Mesenchymal stem cell (in vitro differentiated cells and primary cell): ENCODE measurements at regions not wholly inside any gene's neighbourhood (a gene's known extent, or its start where the extent isn't known, plus 50 kb on each side); places are given as distances from the start of the nearest gene placed in this dataset.

Experiments
- DNase-seq: peaks from one replicate; pipeline ENCODE4 v3.0.0-alpha.2; 2013
- H2AFZ ChIP-seq: one replicate; pipeline ENCODE4 v1.6.1; 2013; ENCODE audit warnings: low read depth, mild to moderate bottlenecking, control low read depth, inconsistent platforms, low read length, moderate library complexity
- H2AK5ac ChIP-seq: 2 replicates; pipeline ENCODE4 v1.6.1; 2013; ENCODE audit warnings: low read length, moderate library complexity, mild to moderate bottlenecking, inconsistent platforms; ENCODE audit not compliant: severe bottlenecking
- H2BK120ac ChIP-seq: one replicate; pipeline ENCODE4 v1.6.1; 2013; ENCODE audit warnings: low read depth, mild to moderate bottlenecking, inconsistent platforms, low read length, moderate library complexity
- H2BK12ac ChIP-seq, 2 experiments: one replicate each; pipeline ENCODE4 v1.6.1; 2013; ENCODE audit warnings: inconsistent platforms in 2 of 2, low read length in 2 of 2, mild to moderate bottlenecking in 2 of 2, moderate library complexity in 2 of 2, control low read depth in 1 of 2
- H2BK15ac ChIP-seq: one replicate; pipeline ENCODE4 v1.6.1; 2013; ENCODE audit warnings: mild to moderate bottlenecking, low read depth, inconsistent platforms; ENCODE audit not compliant: poor library complexity, severe bottlenecking
- H2BK5ac ChIP-seq: 2 replicates; pipeline ENCODE4 v1.6.1; 2013; ENCODE audit warnings: low read depth, mild to moderate bottlenecking, low read length, control low read depth, inconsistent platforms; ENCODE audit not compliant: poor library complexity, severe bottlenecking
- H3K14ac ChIP-seq, 2 experiments: one replicate each; pipeline ENCODE4 v1.6.1; 2013; ENCODE audit warnings: inconsistent platforms in 2 of 2, low read length in 2 of 2, control low read depth in 1 of 2, mild to moderate bottlenecking in 1 of 2, moderate library complexity in 1 of 2
- H3K18ac ChIP-seq, 2 experiments: one replicate each; pipeline ENCODE4 v1.6.1; 2013; ENCODE audit warnings: inconsistent platforms in 2 of 2, low read length in 2 of 2, control low read depth in 1 of 2, low read depth in 1 of 2, mild to moderate bottlenecking in 1 of 2
- H3K23ac ChIP-seq, 2 experiments: one replicate each; pipeline ENCODE4 v1.6.1; 2013; ENCODE audit warnings: inconsistent platforms in 2 of 2, low read length in 2 of 2, mild to moderate bottlenecking in 2 of 2, moderate library complexity in 2 of 2, control low read depth in 1 of 2
- H3K27ac ChIP-seq: 2 replicates; pipeline ENCODE4 v1.5.1; 2013; ENCODE audit warnings: mild to moderate bottlenecking, moderate library complexity, low read length, control low read depth, inconsistent platforms; ENCODE audit not compliant: poor library complexity, severe bottlenecking
- H3K27me3 ChIP-seq, 2 experiments: 2 replicates each; pipeline versions ENCODE4 v1.6.1 to v1.7.0; 2013; ENCODE audit warnings: low read length in 2 of 2, mild to moderate bottlenecking in 2 of 2, moderate library complexity in 2 of 2, control low read depth in 1 of 2, inconsistent platforms in 1 of 2; ENCODE audit not compliant: control insufficient read depth in 1 of 2, insufficient read depth in 1 of 2
- H3K36me3 ChIP-seq, 2 experiments: 2 replicates each; pipeline versions ENCODE4 v1.6.1 to v1.7.0; 2013; ENCODE audit warnings: low read length in 2 of 2, control low read depth in 1 of 2, inconsistent platforms in 1 of 2, low read depth in 1 of 2, mild to moderate bottlenecking in 1 of 2; ENCODE audit not compliant: insufficient read depth in 2 of 2, control insufficient read depth in 1 of 2
- H3K4ac ChIP-seq, 2 experiments: one replicate each; pipeline ENCODE4 v1.6.1; 2013; ENCODE audit warnings: inconsistent platforms in 2 of 2, low read length in 2 of 2, mild to moderate bottlenecking in 2 of 2, moderate library complexity in 2 of 2, control low read depth in 1 of 2, low read depth in 1 of 2
- H3K4me1 ChIP-seq: 2 replicates; pipeline ENCODE4 v1.6.1; 2013; ENCODE audit warnings: low read depth, low read length, control low read depth; ENCODE audit not compliant: control insufficient read depth, insufficient read depth
- H3K4me2 ChIP-seq: 2 replicates; pipeline ENCODE4 v1.6.1; 2013; ENCODE audit warnings: low read length, mild to moderate bottlenecking, inconsistent platforms; ENCODE audit not compliant: poor library complexity, severe bottlenecking
- H3K4me3 ChIP-seq, 2 experiments: 2 replicates each; pipeline versions ENCODE4 v1.5.1 to v1.7.0; 2013; ENCODE audit warnings: low read length in 2 of 2, mild to moderate bottlenecking in 2 of 2, control low read depth in 1 of 2, low read depth in 1 of 2; ENCODE audit not compliant: insufficient read depth in 1 of 2
- H3K79me1 ChIP-seq: replicated peaks from 2 replicates; pipeline ENCODE4 v1.6.1; 2013; ENCODE audit warnings: mild to moderate bottlenecking, control low read depth, low read length, inconsistent platforms; ENCODE audit not compliant: poor library complexity, severe bottlenecking
- H3K9ac ChIP-seq: 2 replicates; pipeline ENCODE4 v1.7.0; 2013; ENCODE audit warnings: mild to moderate bottlenecking, low read length, moderate library complexity
- H3K9me3 ChIP-seq: 2 replicates; pipeline ENCODE4 v1.7.0; 2013; ENCODE audit warnings: mild to moderate bottlenecking, low read length; ENCODE audit not compliant: control insufficient read depth
- H4K8ac ChIP-seq: one replicate; pipeline ENCODE4 v1.6.1; 2013; ENCODE audit warnings: inconsistent platforms, mild to moderate bottlenecking, low read length, moderate library complexity
- H4K91ac ChIP-seq: one replicate; pipeline ENCODE4 v1.6.1; 2013; ENCODE audit warnings: mild to moderate bottlenecking, low read length, inconsistent platforms
- WGBS: methylation state at CpG from one replicate; pipeline ENCODE4 v1.1.7; 2013; ENCODE audit warnings: mixed read lengths; 5-methylcytosine and 5-hydroxymethylcytosine counted together

DNA sequence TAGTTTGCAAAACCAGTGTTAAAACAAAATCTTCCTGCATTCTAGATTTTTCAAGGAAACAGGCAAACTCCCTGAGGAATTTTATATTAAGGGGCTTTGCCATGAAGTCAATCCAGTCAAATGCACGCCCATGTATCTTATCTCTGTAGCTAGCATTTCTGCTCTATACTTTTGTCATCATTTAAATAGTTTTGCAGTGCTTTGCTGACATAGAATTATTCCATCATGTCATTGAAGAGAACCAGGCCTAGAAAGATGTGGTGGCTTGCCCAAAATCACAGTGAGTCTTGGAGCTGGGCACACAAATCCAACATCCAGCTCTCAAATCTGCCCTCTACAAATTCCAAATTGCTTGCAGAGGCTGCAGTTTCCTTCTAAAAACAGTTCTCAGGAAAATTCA, 66.7 kb upstream of the LNX1 start:
- no peak overlapping the region for H2BK15ac ChIP-seq
- H2BK5ac ChIP-seq: no peak overlapping the region
- H3K79me1 ChIP-seq: no peaks in the 10 kb centered on the region
- H2AK5ac ChIP-seq: no peak overlapping the region
- no peak overlapping the region for H3K4ac ChIP-seq
- H3K9ac ChIP-seq: no peak overlapping the region
- H2BK120ac ChIP-seq: no peak overlapping the region
- no peak overlapping the region for H4K91ac ChIP-seq
- no peak overlapping the region for H3K23ac ChIP-seq
- H3K4me1 ChIP-seq: peaks cover 2% of the 10 kb centered on the region
- H4K8ac ChIP-seq: no peak overlapping the region
- H3K27ac ChIP-seq: no peak overlapping the region
- DNase-seq: no peak
- H3K4me3 ChIP-seq: no peak overlapping the region
- H3K36me3 ChIP-seq: no peaks in the 10 kb centered on the region
- H3K27me3 ChIP-seq: no peaks in the 10 kb centered on the region
- no peak overlapping the region for H2BK12ac ChIP-seq
- no peak overlapping the region for H3K18ac ChIP-seq
- 100% methylated on average over 1 of the region's 1 CpG for WGBS
- H3K9me3 ChIP-seq: no peaks in the 10 kb centered on the region
- no peak overlapping the region for H3K4me2 ChIP-seq
- no peak overlapping the region for H3K14ac ChIP-seq
- no peak overlapping the region for H2AFZ ChIP-seq

DNA sequence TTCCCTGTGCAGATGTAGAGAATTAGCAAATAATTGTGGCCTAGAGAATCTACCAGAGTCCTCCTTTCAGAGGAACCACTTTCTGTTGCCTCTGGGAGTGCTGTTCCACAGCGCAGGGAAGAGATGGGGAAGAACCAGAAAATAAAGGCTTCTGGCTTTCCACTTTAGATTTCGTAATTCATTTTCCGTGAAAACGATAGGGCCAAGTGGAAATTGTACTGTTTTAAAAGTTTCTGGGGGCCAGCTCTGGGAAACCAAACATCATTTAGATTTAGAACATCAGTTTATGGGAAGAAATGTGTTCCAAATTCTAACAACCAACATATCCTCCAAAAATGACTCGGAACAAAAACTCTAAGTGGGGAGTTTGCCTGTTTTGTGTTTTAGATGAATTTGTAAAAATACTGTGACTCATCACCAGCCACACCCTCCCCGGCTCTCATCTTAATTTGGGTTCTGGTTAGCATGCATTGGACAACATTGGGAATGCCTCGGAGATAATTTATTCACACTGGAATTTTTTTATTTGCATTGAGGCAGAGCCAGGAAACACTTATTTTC, 65.2 kb upstream of the LNX1 start:
- Histone ChIP-seq H3K4ac (no peak overlapping the region), H3K9ac (peak overlapping the region; percentile 89), H3K79me1 (no peaks in the 10 kb centered on the region), H3K4me1 (peaks cover 2% of the 10 kb centered on the region), H4K91ac (no peak overlapping the region), H2AK5ac (no peak overlapping the region), H2BK15ac (peak overlapping the region; percentile 57), H2AFZ (no peak overlapping the region), H3K23ac (no peak overlapping the region), H3K27me3 (no peaks in the 10 kb centered on the region), H4K8ac (no peak overlapping the region), H2BK120ac (no peak overlapping the region), H3K18ac (no peak overlapping the region), H3K36me3 (no peaks in the 10 kb centered on the region), H3K4me3 (peak overlapping the region in 1 of 2 experiments; percentile 40), H3K9me3 (no peaks in the 10 kb centered on the region), H2BK5ac (no peak overlapping the region), H3K4me2 (no peak overlapping the region), H2BK12ac (no peak overlapping the region), H3K14ac (no peak overlapping the region), H3K27ac (no peak overlapping the region)
- WGBS: 92% methylated on average over 3 of the region's 7 CpGs
- DNase-seq: peak; percentile 42

DNA sequence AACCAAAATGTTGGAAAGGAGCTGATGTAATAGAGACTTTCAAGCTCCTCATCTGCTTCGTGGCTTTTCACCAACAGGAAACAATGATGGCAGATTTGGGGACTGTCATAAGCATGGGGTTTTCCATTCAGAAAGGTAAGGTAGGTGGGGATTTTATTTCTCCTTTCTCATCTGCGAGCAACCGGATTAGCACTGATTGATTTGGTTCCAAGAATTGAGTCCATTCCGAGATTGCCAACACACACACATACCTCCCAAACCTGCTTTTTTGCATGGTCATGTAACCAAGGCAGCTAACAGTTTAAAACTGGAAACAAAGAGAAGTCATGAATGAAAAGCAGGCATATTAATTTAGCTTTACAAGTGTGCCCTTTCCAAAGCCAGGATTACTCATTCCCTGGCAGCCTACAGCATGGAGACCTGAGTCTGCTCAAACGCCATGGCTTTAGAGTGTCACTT, 63.0 kb upstream of the LNX1 start:
- Histone ChIP-seq H2AK5ac (no peak overlapping the region), H3K36me3 (no peaks in the 10 kb centered on the region), H3K14ac (no peak overlapping the region), H3K27ac (no peak overlapping the region), H3K4me3 (no peak overlapping the region), H3K27me3 (no peaks in the 10 kb centered on the region), H3K9me3 (no peaks in the 10 kb centered on the region), H3K18ac (no peak overlapping the region), H4K91ac (no peak overlapping the region), H2AFZ (no peak overlapping the region), H3K9ac (peak overlapping the region; percentile 89), H4K8ac (no peak overlapping the region), H3K4me2 (no peak overlapping the region), H2BK5ac (no peak overlapping the region), H3K4ac (no peak overlapping the region), H2BK15ac (no peak overlapping the region), H3K23ac (no peak overlapping the region), H3K79me1 (no peaks in the 10 kb centered on the region), H2BK12ac (no peak overlapping the region), H2BK120ac (no peak overlapping the region), H3K4me1 (peaks cover 3% of the 10 kb centered on the region)
- DNase-seq: no peak
- 94% methylated on average over 5 of the region's 5 CpGs for WGBS

DNA sequence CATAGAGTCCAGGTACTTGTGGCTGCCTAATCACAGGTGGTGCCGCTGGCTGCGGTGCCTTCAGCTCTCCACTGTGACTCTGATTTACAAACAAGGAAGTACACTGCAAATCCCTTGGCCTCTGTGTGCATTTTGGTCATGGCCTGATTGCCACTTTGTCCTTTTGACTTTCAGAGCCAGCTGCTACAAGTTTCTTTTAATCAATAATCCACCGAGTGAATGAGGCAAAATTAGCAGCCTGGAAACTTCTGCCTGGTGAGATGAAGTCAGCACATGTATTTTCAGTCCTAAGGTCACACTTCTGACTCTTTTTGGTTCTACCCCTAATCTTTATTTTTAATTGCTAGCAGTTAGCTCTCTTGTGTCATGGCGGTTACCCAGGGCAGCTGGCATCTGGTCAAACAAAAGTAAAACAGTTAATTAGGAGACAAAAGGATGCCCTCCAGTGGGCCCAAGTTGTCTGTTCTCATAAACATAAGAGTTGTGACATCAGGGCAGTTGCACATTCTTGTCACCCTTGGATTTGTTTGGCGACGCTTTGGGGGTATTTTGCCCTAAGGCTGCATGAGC, 62.3 kb upstream of the LNX1 start:
- H2BK5ac ChIP-seq: no peak overlapping the region

More for the DNA sequence above, 62.3 kb upstream of the LNX1 start:
- Histone ChIP-seq H3K36me3 (no peaks in the 10 kb centered on the region), H3K4me3 (no peak overlapping the region), H3K14ac (no peak overlapping the region), H3K9me3 (no peaks in the 10 kb centered on the region), H2AFZ (no peak overlapping the region), H3K27me3 (no peaks in the 10 kb centered on the region), H3K23ac (no peak overlapping the region), H4K8ac (peak overlapping the region; percentile 27), H2BK15ac (peak overlapping the region; percentile 46), H2AK5ac (no peak overlapping the region), H4K91ac (no peak overlapping the region), H2BK120ac (peak overlapping the region; percentile 67), H3K79me1 (no peaks in the 10 kb centered on the region), H3K4ac (peak overlapping the region in 1 of 2 experiments; percentile 56), H3K4me2 (no peak overlapping the region), H3K4me1 (peaks cover 3% of the 10 kb centered on the region), H3K18ac (peak overlapping the region; percentile 56 to 91), H3K27ac (no peak overlapping the region), H2BK12ac (peak overlapping the region in 1 of 2 experiments; percentile 88), H3K9ac (peak overlapping the region; percentile 89)
- DNase-seq: peak; percentile 29
- WGBS: 93% methylated on average over 6 of the region's 6 CpGs
